HG03280 (cell line): ENCODE measurements at regions not wholly inside any gene's neighbourhood (a gene's known extent, or its start where the extent isn't known, plus 50 kb on each side); places are given as distances from the start of the nearest gene placed in this dataset.
"Not testable (repeated sequence)": the region's sequence is repeated elsewhere in the genome, so short reads cannot be mapped to it uniquely, and the experiment has no call there.

Experiments used
- ATAC-seq: cut with Tn5 transposase; IDR thresholded peaks from one replicate; pipeline ENCODE4 v1.9.1; 2021; ENCODE audit warnings: mild to moderate bottlenecking, moderate library complexity; ENCODE audit not compliant: unreplicated experiment

DNA sequence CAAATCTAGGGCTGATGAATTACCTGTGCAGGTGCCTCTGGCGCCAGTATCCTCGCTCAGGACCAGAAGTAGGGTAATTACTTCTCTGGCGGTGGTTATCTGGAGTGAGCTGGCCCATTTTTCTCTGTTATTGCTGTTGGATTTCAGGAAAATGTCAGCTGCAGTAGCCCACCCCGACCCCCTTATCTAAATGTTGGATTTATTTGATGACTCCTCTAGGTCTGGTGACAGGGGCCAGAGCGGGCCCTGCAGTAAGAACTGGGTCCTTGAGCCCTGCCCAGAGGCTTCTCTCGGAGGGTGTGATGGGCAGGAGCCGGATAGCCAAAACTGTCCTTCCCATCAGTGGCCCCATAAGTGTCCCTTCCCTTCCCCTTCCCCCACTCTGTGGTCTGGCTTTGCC lies 384.3 kb downstream of the PTPRU start:
- ATAC-seq: no peak

DNA sequence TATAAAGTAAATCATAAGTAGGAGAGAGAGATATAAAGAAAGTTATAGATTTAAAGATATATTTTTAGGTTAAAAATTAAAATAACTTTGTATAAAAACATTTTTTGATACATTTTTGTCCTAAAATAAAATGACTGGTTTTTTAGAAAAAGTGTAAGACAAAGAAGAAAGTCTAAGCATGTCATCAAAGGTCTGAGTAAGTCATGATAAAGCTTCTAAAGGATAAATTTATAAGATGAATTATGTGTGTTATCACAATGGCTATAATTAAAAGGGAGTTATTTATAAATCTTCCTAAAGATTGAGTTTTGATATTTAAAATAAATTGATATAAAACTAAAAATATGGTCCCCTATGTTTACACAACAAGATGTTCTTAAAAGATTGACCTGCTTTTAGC lies 370.9 kb downstream of the PTPRU start:
- ATAC-seq: no peak

DNA sequence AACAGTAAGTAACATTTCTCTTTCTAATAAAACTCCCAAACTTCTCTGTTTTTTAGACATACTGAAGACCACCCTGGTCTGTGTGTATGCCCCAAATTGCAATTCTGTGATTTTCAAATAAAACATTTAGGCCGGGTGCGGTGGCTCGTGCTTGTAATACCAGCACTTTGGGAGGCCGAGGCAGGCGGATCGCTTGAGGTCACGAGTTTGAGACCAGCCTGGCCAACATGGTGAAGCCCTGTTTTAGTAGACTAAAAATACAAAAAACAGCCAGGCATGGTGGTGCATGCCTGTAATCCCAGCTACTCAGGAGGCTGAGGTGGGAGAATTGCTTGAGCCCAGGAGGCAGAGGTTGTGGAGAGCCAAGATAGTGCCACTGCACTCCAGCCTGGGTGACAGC lies 368.5 kb downstream of the PTPRU start:
- ATAC-seq: not testable (repeated sequence)

DNA sequence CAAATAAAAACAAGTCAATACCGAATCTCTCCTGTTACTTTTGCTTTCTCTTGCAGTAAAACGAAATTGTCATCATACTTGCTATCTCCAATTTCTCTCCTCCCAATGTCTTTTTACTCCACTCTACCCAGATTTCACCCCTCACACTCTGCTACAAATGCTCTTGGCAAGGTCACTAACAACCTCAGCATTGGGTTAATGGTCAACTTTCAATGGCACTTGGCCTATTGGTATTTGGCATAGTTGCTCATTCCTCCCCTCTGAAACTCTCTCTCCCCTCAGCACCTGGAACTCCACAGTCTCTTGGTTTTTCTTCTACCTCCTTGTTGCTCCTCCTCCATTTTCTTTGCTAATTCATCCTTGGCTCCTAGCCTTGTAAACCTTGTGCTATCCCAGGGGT lies 367.3 kb downstream of the PTPRU start:
- no peak for ATAC-seq

DNA sequence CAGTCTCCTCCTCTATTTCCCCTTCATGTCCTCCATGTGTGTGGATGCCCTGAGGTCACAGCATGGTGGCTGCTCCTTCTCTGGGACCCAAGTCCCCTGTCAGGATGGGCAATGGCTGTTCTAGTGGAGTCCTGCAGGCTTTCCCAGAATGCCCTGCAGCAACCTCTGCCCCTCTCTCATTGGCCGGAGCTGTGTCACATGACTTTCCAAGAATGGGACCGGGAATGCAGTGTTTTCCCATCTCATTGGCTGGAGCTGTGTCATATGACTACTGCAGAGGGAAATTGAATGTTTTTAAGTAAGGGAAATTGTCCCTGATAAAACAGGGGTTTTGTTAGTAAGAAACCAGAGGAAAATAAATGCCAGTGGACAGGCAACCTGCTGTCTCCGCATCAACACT lies 365.9 kb downstream of the PTPRU start:
- ATAC-seq: no peak

DNA sequence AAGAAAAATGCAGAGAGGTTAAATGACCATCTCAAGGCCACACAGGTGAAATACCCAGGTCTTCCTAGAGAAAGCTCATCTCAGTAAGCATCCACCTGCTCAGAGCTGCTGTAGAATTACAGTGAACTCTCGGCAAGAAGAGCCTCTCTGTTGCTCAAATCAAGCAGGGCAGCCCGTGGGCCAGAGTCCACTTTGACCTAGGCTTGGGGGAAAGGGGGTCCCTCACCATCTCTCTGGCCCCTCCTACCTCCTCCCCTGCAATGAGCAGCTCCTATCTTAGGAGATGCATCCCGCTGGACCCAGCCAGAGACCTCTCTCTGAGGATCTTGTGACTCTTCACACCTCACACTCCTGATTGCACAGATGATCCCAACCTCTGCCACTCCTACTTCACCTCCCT lies 364.7 kb downstream of the PTPRU start:
- ATAC-seq: no peak

DNA sequence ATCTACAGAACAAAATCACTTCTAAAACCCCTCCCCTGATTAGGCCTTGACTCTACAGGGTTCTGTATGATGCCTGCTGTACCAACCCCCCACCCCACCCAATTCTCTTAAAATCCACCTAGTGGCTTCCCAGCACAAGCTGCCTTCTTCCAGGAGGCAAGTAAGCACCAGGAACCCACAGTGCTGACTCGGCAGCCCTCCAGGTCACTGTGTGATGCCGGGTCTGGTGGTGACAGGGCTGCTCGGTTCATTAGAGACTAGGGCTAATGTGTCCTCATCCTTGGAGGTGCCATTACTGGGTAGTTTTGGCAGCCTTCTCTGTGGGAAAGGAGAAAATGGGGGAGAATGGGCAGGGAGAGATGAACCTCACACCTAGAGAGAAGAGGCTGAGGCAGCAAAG lies 363.5 kb downstream of the PTPRU start:
- ATAC-seq: no peak

DNA sequence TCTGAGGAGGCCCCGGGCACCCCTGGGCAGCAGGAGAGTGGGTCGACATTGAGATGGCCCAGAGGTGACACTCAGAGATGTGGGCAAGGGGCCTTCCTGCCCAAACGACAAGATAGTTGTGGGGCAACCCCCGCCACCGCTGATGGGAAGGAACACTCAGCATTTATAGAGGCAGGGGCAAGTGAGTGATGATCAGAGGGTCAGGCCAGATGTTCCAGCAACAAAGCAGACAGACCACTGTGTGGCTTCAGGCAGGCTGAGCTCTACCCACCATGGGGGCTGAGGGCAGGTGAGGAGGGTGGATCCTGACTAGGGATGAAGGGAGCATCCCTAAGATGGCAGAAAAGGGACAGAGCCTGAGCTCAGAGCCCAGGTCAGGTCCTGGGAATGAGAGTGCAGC lies 362.7 kb downstream of the PTPRU start:
- no peak for ATAC-seq

DNA sequence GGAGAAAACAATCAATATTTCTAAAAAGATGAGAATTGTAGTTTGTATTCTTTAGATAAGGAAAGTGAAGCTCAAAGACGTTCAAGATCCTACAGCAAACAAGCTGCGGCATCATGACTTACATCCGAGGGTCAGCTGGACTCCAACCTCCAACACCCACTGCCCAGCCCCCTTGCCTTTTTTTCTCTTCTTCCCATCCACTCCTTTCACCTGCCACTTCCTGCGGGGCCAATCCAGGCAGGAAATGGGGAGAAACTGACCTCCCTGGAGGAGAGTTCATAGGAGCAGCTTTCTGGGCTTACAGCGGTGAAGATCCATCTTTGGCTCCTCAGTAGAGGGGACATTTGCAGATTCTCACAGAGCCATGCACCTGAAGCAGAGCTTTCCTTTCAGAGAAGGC lies 361.5 kb downstream of the PTPRU start:
- ATAC-seq: no peak

DNA sequence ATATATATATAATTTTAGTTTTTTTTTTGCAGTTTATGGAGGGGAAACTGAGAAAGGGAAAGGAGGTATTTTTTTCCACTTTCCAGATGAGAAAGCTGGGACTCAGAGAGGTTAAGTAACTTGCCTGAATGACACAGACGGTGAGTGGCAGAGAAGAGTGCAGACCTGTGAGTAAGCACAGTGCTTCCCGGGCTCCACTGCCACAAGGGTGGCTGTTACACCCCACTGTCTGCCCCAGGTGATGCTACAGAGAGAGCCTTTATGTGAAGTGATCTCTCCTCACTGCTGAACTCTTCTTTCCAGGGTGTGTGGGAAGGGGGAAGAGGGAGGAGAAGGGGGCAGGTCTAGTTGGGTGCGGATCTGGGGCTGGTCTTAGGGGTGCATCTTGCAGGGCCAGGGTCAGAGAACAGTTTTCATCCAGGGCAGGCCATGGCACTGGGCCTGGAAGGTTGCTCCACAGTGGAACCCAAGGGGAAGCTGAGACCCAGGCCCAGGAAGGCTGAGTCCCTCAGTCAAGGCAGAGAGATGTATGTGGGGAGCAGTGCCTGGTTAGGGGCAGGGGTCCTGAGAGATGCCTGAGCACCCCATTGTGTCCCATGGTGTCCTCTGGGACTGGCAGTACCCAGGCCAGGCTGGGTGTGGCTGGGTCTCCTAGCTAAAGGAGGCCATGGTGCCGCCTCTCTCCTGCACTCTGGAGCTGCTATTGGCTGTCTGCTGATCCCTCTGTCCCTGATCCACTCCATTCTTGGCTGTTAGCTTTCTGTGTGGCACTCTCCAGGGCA lies 357.5 kb downstream of the PTPRU start:
- no peak for ATAC-seq

DNA sequence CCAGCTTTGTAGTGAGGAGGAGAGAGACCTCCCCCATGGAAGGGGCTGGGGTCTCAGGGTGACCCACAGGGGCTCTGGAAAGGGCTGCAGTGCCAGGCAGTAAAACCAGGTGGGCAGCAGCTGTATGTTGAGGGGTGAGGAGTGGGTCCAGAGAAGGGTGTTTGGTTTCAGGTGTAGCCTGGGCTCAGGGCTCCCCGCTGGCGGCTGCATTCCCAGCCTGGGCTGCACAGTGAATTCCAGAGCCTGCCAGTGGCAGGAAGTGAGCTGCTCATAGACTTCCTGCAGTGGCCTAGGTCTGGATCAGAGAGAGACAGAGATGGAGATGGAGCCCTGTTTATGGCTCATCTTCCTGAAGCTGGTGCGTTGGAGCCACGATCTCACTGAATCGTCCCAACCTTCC lies 356.4 kb downstream of the PTPRU start:
- no peak for ATAC-seq

DNA sequence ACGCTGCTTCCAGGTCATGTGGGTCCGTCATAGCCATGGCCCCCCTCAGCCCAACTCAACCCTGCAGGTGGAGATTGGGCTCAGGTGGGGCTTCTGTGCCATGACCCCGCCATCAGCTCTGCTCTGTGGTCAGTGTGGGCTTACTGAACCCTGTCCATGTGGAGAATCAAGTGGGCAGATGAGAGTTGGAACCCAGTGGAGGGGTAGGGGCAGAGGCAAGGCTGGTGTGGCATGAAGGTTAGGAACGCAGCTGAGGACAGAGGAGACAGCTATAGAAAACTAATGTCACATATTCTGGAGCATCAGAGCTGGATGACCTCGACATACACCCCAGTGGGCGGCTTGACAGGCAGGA lies 355.9 kb downstream of the PTPRU start:
- no peak for ATAC-seq

DNA sequence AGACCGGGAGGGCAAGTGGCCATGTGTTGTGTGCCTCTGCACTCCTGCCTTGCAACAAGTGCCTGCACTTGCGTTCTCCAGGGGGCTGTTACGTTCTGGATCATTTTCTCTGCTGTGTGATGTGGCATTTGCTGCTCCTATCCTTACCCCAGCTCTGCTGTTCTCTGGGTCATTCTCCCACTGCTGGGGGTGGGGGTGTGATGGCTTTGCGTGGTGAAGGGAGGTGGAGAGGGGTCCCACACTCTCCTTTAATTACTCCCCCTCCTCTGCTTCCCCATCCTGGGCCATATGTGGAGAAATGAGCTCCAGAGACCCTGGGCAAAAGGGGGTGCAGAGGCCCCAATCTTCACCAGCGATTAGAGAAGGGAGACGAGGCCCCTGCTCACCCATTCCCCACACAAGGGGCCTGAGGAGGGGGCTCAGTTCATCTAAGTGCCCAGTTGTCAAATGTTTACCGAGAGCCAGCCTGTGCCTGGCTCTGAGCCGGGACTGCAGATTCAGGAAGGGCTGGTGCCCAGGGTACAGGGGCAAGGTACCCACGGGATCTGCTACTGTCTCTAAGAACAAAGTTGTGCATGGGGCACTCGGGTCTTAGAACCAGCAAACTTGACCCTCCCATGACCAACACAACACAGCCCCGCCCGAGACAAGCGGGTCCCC lies 355.4 kb downstream of the PTPRU start:
- ATAC-seq: no peak

DNA sequence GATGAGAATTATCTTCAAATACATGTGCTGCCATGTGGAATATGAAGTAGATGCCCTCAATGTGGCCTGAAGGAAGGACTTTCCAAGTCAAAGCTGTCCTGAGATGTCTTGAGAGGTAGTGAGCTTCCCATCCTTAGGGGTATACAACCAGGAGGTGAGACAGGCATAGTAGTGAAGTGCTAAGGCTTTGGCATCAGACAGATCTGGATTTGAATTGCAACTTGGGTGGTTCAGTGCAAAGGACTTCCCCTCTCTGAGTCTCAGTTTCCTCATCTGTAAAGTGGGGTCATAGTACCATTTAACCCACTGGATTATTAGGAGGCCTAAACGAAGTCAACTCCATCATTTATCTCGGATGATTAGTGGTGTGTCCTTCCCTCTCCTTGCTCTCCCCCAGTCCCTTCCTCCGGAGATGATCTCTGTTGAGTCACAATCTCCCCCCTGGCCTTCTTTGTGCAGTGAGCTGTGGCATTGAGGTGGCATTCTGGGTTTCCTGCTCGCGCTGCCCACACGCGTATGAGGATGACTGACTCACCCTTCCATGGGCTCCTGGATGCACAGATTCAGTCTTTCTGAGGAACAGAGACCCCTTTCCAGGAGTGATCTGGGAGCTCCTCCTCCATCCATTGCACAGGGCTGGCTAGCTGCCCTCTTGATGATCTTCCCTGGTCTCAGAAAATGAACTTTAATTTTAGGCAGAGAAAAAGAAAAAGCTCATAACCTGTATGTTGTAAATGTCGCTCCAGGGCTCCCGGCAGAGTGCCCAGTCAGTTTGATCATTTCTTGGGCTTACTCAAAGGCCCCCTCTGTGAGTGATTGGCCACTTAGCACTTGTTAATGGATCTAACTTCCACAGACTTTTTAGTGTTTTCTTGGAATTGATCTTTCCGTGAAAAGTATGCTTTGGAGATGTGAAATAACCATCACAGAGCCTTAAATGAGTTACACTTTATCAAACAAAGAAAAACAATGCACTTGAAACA lies 354.6 kb downstream of the PTPRU start:
- no peak for ATAC-seq

DNA sequence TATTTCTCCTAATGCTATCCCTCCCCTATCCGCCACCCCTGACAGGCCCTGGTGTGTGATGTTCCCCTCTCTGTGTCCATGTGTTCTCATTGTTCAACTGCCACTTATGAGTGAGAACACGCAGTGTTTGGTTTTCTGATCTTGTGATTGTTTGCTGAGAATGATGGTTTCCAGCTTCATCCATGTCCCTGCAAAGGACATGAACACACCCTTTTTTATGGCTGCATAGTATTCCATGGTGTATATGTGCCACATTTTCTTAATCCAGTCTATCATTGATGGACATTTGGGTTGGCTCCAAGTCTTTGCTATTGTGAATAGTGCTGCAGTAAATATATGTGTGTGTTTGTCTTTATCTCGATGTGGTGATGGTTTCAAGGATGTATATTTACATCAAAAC lies 353.4 kb downstream of the PTPRU start:
- ATAC-seq: not testable (repeated sequence)

DNA sequence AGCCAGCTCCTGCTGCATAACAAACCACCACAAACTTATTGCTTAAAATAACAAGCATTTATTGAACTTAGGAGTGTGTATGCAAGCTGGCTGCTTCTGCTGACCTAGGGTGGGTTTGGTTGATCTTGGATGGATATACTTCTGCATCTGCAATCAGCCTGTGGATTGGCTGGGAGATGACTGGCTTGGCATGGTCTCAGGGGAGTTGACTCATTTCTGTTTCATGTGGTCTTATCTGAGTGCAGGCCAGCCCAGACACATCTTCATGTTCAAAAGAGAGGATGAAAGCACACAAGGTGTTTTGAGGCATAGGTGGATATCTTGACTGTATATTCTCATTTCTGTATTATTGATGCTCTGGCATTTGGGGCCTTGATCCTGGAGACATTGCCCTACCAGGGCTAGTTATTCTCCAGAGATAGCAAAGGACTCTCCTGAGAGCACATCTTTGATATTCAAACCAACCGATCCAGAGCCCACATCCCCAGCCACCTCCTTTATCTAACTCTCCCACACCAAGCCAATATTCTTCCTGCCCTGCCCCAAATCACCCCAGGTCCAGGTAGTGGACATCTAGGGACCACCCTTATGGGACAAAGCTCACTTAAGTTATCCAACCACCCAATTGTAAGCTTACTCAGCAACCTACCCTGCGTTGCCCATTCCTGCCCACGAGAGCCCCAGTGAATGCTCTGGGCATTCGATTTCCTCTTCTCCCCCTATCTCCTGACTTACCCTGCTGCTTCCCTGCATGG lies 350.8 kb downstream of the PTPRU start:
- no peak for ATAC-seq

DNA sequence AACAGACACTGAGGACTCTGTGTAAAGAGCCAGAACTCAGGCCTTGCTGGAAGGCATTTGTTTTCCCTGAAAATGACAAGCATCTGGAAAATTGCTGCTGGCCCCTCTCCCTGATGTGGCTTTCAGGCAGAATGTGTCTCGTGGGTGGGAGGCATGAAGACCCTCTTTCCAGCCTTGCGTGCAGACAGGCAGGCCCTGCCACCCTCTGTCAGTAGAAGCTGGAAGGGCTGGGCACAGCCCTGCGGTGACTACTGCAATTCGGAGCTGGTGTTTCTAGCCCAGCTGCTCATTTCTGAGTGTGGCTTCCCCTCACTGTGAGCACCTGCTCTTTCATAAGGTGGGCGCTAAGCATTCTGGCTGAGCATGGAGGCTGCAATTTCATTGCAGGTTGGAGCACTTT lies 349.9 kb downstream of the PTPRU start:
- no peak for ATAC-seq

DNA sequence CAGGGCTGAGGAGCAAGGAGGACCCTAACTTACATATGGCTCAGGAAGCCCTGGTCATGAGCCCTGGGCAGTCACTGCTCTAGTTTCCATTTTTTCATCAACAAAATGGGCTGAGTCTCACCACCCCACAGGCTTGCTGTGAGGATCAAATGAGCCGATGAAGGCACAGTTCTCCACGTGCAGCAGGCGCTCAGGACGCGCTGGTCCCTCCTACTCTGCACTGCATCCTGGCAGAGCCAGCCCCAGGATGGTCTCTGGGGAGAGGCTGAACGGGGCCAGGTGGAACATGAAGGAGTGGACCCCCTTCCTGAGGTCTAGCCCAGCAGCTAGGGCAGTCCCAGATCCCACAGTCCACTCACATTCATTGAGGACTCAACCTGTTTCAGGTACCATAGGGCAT lies 349.3 kb downstream of the PTPRU start:
- no peak for ATAC-seq

DNA sequence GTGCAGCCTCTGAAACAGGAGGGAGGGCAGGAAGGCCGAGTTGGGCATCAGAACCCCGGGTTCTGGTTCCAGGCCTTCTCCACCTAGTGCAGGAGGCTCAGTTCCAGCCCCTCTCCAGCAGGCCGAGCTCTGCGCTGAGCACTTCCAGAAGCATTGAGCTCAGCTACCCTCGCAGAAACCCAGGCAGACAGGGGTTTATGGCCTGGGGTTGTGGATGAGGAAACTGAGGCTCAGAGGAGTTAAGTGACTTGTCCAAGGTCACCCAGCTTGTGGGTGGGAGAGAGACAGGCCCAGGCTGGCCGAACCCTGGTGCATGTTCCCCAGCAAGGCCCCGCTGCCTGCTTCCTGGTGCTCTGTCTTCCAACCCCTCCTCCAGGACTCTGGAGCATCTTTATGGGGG lies 348.9 kb downstream of the PTPRU start:
- no peak for ATAC-seq

DNA sequence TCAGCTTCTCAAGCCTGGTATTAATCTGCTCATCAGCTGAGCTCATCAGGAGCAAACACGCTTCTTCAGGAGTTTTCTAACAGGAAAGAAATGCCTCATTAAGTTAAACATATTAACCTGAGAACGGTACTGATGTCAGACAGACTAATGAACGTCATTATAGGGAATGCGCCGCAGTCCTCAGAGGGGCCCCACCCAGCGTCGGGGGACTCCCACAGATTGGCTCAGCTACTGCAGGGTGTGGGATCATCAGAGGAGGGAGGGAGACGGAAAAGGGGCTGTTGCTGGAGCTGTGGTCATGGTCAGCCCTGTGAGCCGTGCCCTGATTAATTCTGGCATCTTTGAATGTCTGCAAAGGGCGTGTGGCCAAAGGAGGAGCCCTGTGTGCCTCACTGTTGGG lies 348.5 kb downstream of the PTPRU start:
- ATAC-seq: no peak

DNA sequence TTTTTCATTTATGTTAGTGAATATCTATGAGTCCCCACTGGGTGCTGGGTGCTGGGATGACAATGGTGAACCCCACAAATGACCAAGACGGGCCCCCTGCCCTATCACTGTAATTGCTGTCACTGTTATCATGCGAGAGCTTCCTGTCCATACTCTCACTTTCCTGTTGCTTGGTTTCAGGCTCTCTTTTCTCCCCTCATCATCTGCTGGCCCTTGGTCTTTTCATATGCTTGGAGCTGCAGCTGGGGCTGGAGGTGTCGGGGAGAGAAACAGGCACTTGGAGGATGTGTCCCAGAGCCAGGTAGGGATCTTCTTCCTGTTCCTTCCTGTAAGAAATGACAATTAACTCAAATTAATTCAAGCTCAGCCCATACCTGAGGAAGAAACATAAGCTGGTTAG lies 348.0 kb downstream of the PTPRU start:
- no peak for ATAC-seq
